Left ventricle myocardium superior (tissue), 1 donor: ENCODE measurements at regions not wholly inside any gene's neighbourhood (a gene's known extent, or its start where the extent isn't known, plus 50 kb on each side); places are given as distances from the start of the nearest gene placed in this dataset.

ENCODE experiments used
- ATAC-seq: fragments of 200-7000 bp; cut with Tn5 transposase; one replicate; pipeline ENCODE4 v1.9.1; 2020; ENCODE audit warnings: mild to moderate bottlenecking, moderate library complexity
- DNase-seq: peaks from one replicate; pipeline ENCODE4 v3.0.0-alpha.2; 2020
- intact Hi-C: fragments of 100-400 bp; cut with micrococcal nuclease; formaldehyde crosslinking; loops from one replicate; pipeline ENCODE4 v1.11.0; 2022
- donor health status: DM: no; HTN: yes; CAD: no; lungs with severe emphysema.

- DNase-seq = no peak
- intact Hi-C loops = no loop called here
- no peak for ATAC-seq
Observed at GRCh38 chr6:147103007-147103406, 101.2 kb upstream of the STXBP5 start.

DNA sequence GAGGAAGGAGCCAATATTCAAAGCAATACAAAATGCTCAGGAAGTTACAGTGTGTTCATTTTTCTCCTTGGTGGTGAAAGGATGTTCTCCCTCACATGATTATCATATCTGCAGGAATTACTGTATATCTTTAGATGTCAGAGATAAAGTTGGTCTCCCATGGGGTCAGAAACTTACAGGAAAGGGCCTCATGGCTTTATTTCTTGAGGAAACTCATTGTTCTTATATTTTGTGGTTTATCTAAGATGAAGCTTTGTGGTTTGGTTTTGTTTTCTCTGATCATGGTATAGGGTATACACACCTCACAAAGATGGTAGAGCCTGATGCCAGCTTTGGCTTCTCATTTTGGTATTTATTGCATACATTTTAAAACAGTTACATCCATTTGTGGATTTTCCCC is 100.5 kb upstream of the STXBP5 start:
- no peak for ATAC-seq
- intact Hi-C loops = no loop called here
- DNase-seq = no peak

- no peak for DNase-seq
- intact Hi-C loops = no loop called here
- no peak for ATAC-seq
Observed at GRCh38 chr6:147105786-147106185, 98.4 kb upstream of the STXBP5 start.

GRCh38 chr6:147106759-147107401 is 97.3 kb upstream of the STXBP5 start:
- intact Hi-C loops = no loop called here
- ATAC-seq = no peak
- no peak for DNase-seq

DNA sequence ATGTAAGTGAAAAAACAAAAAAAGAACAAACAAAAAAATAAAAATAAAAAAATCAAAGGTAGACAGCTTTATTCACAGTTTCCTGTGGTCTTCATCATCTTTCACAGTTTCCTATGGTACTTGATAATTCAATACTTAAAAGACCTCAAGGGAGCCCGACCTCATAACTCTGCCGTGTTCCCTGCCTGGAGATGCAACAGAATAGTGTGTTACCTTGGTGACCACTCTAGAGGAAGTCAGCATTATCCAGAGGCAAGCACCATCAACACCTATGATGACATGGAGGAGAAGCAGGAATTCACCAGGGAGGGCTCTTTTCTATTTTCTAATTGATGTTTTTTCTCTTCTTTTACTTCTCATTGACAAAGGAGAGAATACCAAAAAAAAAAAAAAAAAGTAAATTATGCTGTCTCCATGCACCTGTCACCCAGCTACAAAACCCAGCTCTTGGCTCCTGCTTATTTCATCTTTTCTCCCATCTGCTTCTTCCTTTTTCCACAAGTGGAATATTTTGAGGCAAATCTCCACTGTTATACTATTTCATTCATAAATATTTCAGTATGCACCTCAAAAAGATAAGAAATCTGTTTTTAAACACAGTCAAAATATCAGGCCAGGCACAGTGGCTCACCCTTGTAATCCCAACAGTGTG is 95.8 kb upstream of the STXBP5 start:
- no peak for DNase-seq
- no peak for ATAC-seq
- intact Hi-C loops = no loop called here

GRCh38 chr6:147109707-147110106 is 94.5 kb upstream of the STXBP5 start:
- ATAC-seq = no peak
- intact Hi-C loops = no loop called here
- DNase-seq = no peak

- intact Hi-C loops = no loop called here
- no peak for ATAC-seq
- DNase-seq = no peak
Observed at GRCh38 chr6:147116056-147116455, 88.2 kb upstream of the STXBP5 start.

DNA sequence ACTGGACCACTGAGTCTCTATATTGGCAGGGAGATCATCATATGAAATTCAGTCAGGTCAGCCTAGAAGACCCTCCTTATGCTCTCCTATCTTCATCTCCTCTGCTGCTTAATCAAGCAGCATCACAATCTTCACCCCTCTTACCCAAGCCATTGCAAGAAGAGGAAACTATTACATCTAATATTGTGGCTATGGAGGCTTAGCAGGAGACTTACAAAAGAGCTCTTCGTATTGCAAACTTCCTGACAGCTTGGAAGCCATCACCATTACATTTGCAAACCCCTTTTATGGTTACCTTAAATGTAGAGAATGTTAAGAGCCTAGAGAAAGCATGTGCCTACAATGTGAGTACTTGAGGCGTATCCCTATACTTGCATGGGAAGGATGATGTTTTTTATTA is 87.2 kb upstream of the STXBP5 start:
- intact Hi-C loops = no loop called here
- ATAC-seq (no peak), DNase-seq (no peak)

DNA sequence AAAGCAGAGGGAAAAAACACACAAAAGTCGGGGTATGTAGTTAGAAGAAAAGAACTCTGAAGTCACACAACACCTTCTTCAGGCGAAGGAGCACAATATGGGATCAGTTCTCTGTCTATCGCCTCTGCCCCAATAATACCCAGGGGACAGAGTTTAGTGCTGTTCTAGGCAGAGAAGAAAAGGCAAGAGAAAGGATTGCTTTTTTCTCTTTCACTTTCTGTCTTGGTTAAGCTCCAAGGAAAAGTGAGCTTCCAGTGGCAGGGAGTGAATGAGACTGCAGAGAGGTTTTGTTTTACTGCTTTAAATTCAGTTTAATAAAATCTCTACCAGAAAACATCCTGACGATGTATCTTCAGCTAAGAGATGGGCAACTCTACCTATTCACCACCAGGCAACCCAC is 86.6 kb upstream of the STXBP5 start:
- ATAC-seq (peak; percentile 24), DNase-seq (no peak)
- intact Hi-C loops = no loop called here

DNA sequence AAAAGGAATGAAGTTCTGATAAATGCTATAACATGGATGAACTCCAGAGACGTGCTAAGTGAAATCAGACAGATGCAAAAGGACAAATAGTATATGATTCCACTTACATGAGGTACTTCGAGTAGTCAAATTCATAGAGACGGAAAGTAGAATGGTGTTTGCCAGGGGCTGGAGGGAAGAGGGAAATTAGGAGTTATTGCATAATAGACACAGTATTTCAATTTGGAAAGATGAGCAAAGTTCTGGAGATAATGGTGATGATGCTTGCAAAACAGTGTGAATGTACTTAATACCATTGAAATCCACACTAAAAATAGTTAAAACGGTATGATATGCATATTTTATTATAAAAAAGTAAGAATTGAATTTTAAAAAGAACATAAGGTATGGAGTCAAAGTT is 84.9 kb upstream of the STXBP5 start:
- DNase-seq = no peak
- intact Hi-C loops = no loop called here
- no peak for ATAC-seq

GRCh38 chr6:147122823-147123222 is 81.4 kb upstream of the STXBP5 start:
- no peak for ATAC-seq
- intact Hi-C loops = no loop called here
- DNase-seq = no peak

GRCh38 chr6:147126618-147127022 is 77.6 kb upstream of the STXBP5 start:
- ATAC-seq = peak; percentile 94
- DNase-seq = peak; percentile 13
- intact Hi-C loops = no loop called here

DNA sequence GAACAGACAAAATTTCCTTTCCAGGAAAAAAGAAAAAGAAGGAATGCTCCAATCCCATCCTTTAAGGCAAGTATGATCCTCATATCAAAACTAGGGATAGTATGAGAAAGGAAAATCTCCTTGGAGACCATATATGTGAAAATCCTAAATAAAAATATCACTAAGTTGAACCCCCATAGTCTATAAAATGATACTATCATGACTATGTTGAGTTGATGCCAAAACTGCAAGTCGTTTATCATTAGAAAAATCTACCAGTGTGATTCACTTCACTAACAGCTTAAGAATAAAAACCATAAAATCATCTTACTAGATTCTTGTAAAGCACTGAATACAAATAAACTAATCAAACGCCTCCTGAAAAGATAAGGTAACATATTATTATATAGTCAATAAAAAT is 76.6 kb upstream of the STXBP5 start:
- intact Hi-C loops = no loop called here
- no peak for DNase-seq
- no peak for ATAC-seq

- DNase-seq = no peak
- no peak for ATAC-seq
- intact Hi-C loops = no loop called here
Observed at GRCh38 chr6:147128056-147128455, 76.2 kb upstream of the STXBP5 start.

GRCh38 chr6:147131532-147132128 is 72.6 kb upstream of the STXBP5 start:
- ATAC-seq (no peak), DNase-seq (no peak)
- intact Hi-C loops = no loop called here

GRCh38 chr6:147132889-147133288 is 71.3 kb upstream of the STXBP5 start:
- ATAC-seq = no peak
- intact Hi-C loops = no loop called here
- no peak for DNase-seq

GRCh38 chr6:147133669-147134068 is 70.5 kb upstream of the STXBP5 start:
- DNase-seq (no peak), ATAC-seq (no peak)
- intact Hi-C loops = no loop called here

GRCh38 chr6:147135211-147135681 is 69.0 kb upstream of the STXBP5 start:
- DNase-seq (no peak), ATAC-seq (peak; percentile 32)
- intact Hi-C loops = no loop called here

DNA sequence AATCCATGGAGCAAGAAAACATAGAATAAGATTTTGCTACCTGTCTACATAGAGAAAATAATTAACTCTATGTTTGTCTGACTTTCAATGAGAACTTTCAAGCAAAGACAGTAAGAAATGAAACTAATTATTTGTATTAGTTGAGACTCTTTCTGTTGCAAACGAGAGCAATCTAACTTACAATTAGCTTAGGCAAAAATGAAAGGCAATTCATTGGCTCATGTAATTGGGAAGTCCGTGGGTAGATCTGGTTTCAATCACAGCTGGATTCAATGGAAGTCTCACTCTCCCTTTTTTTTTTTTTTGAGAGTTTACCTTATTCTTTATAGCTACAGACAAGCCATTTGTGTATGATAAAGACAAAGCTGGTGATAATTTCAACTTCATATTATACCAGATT is 68.2 kb upstream of the STXBP5 start:
- intact Hi-C loops = no loop called here
- DNase-seq (no peak), ATAC-seq (no peak)

DNA sequence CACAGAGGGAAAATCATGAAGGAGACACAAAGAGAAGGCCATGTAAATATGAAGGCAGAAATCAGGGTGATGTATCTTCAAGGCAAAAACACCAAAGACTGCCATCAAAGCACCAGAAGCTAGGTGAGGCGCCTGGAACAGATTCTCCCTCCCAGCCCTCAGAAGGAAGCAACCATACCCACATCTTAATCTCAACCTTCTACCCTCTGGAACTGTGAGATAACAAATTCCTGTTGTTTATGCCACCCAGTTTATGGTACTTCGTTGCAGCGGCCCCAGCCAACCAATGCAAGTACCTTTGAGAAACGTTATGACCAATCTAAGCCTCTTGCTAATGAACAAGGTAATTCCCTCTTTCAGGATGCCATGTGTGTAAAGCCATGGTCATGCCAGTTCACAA is 66.2 kb upstream of the STXBP5 start:
- no peak for ATAC-seq
- intact Hi-C loops = no loop called here
- DNase-seq = no peak

DNA sequence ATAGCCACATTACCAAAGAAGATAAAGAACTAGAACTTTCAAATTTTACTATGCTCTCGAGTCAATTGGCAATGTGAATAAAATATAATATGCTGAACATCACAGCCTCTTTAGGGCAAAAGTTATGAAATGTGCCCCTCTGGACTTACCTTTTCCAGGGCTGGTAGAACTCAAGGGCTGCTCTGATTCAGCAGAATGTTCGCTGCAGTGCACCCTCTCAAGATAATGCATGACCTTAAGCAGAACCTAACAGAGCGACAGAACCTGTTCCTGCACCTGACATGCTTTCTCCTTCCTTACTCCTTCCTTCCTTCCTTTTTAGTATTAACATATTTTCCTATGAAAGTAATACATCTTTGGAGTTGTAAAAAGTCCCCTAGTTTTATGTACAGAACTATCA is 65.4 kb upstream of the STXBP5 start:
- ATAC-seq (no peak), DNase-seq (no peak)
- intact Hi-C loops = no loop called here
